Esophagus muscularis mucosa (tissue), 3 donors: ENCODE measurements at regions not wholly inside any gene's neighbourhood (a gene's known extent, or its start where the extent isn't known, plus 50 kb on each side); places are given as distances from the start of the nearest gene placed in this dataset.

Experiments
- CTCF ChIP-seq, 3 experiments: fragments of 200-600 bp in 2 of 3; fragments of 450-650 bp in 1 of 3; sonication (generic) in 2 of 3; IDR thresholded peaks; one replicate each; pipeline ENCODE4 v1.5.1; 2017 to 2019; ENCODE audit warnings: antibody characterized with exemption in 3 of 3, mild to moderate bottlenecking in 2 of 3, moderate library complexity in 1 of 3
- POLR2AphosphoS5 ChIP-seq, 2 donors: sonication (generic); formaldehyde crosslinking; IDR thresholded peaks; one replicate each; pipeline ENCODE4 v1.6.1; 2017; ENCODE audit warnings: antibody characterized with exemption in 2 of 2

GRCh38 chr9:24912767-24913166, 367.1 kb upstream of the IZUMO3 start:
- TF ChIP-seq POLR2AphosphoS5 (IDR thresholded peaks at IDR 0.05) (no peak), CTCF (IDR thresholded peaks at IDR 0.05) (no peak)
